Ovary (tissue), 7 donors: ENCODE measurements at regions not wholly inside any gene's neighbourhood (a gene's known extent, or its start where the extent isn't known, plus 50 kb on each side); places are given as distances from the start of the nearest gene placed in this dataset.

ENCODE experiments used
- DNase-seq, 5 donors: peaks; one replicate each; pipeline ENCODE4 v3.0.0-alpha.2; 2019 to 2020
- H3K27ac ChIP-seq, 2 donors: fragments of 200-600 bp; one replicate each; pipeline versions ENCODE4 v1.5.1 to v1.8.0; 2019 to 2022
- H3K27me3 ChIP-seq: fragments of 200-600 bp; one replicate; pipeline ENCODE4 v1.8.0; 2022
- H3K36me3 ChIP-seq: fragments of 200-600 bp; sonication (generic); one replicate; pipeline ENCODE4 v1.5.1; 2019
- H3K4me1 ChIP-seq: one replicate; pipeline ENCODE4 v1.8.1; 2013; ENCODE audit warnings: mild to moderate bottlenecking, moderate library complexity; ENCODE audit not compliant: insufficient read depth
- H3K4me3 ChIP-seq: fragments of 200-600 bp; sonication (generic); one replicate; pipeline ENCODE4 v1.5.1; 2017
- H3K9me3 ChIP-seq, 2 donors: fragments of 200-600 bp in 1 of 2; sonication (generic) in 1 of 2; one replicate each; pipeline versions ENCODE4 v1.5.1 to v1.8.1; 2013 to 2019; ENCODE audit warnings: mild to moderate bottlenecking in 1 of 2, moderate library complexity in 1 of 2
- EP300 ChIP-seq: sonication (generic); formaldehyde crosslinking; IDR thresholded peaks from one replicate; pipeline ENCODE4 v1.6.1; 2017; ENCODE audit warnings: antibody characterized with exemption
- POLR2A ChIP-seq: fragments of 450-650 bp; IDR thresholded peaks from one replicate; pipeline ENCODE4 v1.6.1; 2017; ENCODE audit warnings: antibody characterized with exemption, mild to moderate bottlenecking, moderate library complexity
- WGBS, 3 donors: extraction: QIAGEN DNeasy Blood & Tissue Kit in 1 of 3; methylation state at CpG; one replicate each; pipeline versions ENCODE4 v1.1.5 to v1.1.7; 2013 to 2017; 5-methylcytosine and 5-hydroxymethylcytosine counted together
- intact Hi-C, 4 donors: fragments of 100-400 bp; cut with DNase I; formaldehyde crosslinking; loops; one replicate each; pipeline versions ENCODE4 v1.11.0 to v1.15.1; 2022 to 2023
- TF ChIP-seq, protein P1 (sequence below), 3 donors: fragments of 450-650 bp in 2 of 3; fragments of 200-600 bp in 1 of 3; IDR thresholded peaks; one replicate each; pipeline versions ENCODE4 v1.5.1 to v1.8.0; 2016 to 2022; ENCODE audit warnings: antibody characterized with exemption in 3 of 3, mild to moderate bottlenecking in 1 of 3
- donor health status: DM: no; HTN: no; CAD: no; lungs with moderate emphysema.
- donor health status: DM: no; HTN: no; CAD: no.
- donor health status: Bipolar disorder and iron deficiency.
- donor health status: DM: no; HTN: no; CAD: no.
- donor health status: DM: yes; HTN: yes; CAD: no.

DNA sequence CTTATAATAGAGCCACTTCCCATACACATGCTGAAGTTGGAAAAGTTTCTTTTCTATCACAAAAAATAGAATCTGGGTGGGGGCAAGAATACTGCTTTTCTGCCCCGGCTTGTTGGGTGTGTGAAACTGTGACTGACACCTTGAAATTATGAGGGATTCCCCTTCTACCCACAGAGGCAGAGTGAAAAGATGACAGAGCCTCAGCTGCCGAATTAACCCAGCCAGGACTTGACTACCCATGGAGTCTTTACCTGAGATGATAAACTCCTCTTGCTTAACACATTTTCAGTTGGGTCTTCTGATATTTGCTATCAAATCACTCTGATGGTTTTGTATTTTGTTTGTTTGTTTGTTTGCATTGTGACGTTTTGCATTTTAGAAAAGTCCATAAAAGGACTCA is 66.0 kb upstream of the PMAIP1 start:
- TF ChIP-seq, protein P1, sequence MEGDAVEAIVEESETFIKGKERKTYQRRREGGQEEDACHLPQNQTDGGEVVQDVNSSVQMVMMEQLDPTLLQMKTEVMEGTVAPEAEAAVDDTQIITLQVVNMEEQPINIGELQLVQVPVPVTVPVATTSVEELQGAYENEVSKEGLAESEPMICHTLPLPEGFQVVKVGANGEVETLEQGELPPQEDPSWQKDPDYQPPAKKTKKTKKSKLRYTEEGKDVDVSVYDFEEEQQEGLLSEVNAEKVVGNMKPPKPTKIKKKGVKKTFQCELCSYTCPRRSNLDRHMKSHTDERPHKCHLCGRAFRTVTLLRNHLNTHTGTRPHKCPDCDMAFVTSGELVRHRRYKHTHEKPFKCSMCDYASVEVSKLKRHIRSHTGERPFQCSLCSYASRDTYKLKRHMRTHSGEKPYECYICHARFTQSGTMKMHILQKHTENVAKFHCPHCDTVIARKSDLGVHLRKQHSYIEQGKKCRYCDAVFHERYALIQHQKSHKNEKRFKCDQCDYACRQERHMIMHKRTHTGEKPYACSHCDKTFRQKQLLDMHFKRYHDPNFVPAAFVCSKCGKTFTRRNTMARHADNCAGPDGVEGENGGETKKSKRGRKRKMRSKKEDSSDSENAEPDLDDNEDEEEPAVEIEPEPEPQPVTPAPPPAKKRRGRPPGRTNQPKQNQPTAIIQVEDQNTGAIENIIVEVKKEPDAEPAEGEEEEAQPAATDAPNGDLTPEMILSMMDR (IDR thresholded peaks at IDR 0.05), result no peak
- TF ChIP-seq POLR2A (no peak), EP300 (no peak)
- 71 to 80% (median 73%) methylated on average over 3 of the region's 3 CpGs for WGBS, 3 donors
- no peak for DNase-seq
- intact Hi-C loops, result no loop called here
- Histone ChIP-seq H3K4me3 (no peak overlapping the region), H3K36me3 (no peaks in the 10 kb centered on the region), H3K9me3 (no peaks in the 10 kb centered on the region), H3K27me3 (no peaks in the 10 kb centered on the region), H3K27ac (no peak overlapping the region), H3K4me1 (no peaks in the 10 kb centered on the region)

- 27 to 35% (median 28%) methylated on average over 12 of the region's 12 CpGs for WGBS, 3 donors
- H3K27me3 ChIP-seq, result no peaks in the 10 kb centered on the region
- intact Hi-C loops, result loop anchor here (1.0 to 10.0 kb wide), 5 partner anchors 189 to 516 kb away; no protein-coding TSS in a partner anchor
These were observed 76.1 kb upstream of the PMAIP1 start for GRCh38 chr18:59823596-59824195.

DNA sequence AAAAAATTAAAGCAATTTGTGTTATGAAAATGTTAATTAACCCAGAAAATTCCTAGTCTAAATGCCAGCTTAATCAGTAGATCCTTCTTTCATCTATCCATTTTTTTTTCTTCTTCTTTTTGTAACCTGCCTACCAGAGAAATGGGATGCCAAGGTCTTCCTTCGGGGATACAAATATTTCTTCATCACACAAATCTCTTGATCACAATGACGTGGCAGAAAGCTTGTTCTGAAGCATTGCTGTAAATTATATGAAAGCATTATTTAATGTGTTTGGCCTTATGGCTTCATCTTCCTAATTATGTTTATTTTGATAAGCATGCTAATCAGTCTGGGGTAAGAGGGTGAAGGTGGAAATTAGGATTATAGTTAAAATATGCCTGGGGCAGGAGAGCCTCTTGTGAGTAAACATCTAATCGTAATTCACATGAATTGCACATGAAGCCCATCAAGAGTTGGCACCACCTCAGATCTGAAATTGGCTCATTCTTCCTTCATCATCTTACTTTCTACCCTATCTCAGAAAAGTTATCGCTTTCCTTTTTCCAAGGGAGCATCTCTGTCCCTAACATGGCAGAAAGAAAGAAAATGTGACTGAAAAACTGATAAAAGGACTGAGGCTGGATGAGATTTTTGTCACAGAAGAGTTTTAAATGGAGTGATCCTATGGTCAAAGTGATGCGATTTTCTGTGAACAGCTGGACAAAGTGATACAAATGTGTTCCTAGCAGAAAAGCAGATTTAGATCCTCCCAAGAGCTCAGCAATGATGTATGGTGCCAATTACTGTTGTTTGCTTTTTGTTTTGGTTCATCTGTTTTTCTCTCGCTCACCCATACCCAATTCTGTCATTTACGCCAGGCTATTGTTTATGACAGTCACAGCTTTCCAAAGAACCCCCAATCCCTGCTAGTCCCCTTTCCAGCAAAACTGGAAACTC is 76.9 kb upstream of the PMAIP1 start:
- Histone ChIP-seq H3K4me3 (no peak overlapping the region), H3K36me3 (no peaks in the 10 kb centered on the region), H3K9me3 (no peaks in the 10 kb centered on the region), H3K27ac (no peak overlapping the region), H3K27me3 (no peaks in the 10 kb centered on the region), H3K4me1 (peaks cover 3% of the 10 kb centered on the region)
- intact Hi-C loops, result loop anchor here (1.0 to 10.0 kb wide), 5 partner anchors 188 to 516 kb away; no protein-coding TSS in a partner anchor
- WGBS, 3 donors, result 76 to 83% (median 80%) methylated on average over 7 of the region's 7 CpGs
- TF ChIP-seq EP300 (no peak), POLR2A (no peak)
- TF ChIP-seq, protein P1 (IDR thresholded peaks at IDR 0.05), result no peak
- no peak for DNase-seq

More at GRCh38 chr18:59823596-59824195, 76.1 kb upstream of the PMAIP1 start:
- DNase-seq, result peak; percentile 68 to 88 (median 80)
- H3K27ac ChIP-seq, result no peak overlapping the region
- H3K9me3 ChIP-seq, result no peaks in the 10 kb centered on the region
- H3K4me3 ChIP-seq, result no peak overlapping the region
- TF ChIP-seq, protein P1 (IDR thresholded peaks at IDR 0.05), result peak; percentile 78 to 89 (median 85)
- TF ChIP-seq EP300, result no peak
- H3K36me3 ChIP-seq, result no peaks in the 10 kb centered on the region
- H3K4me1 ChIP-seq, result peaks cover 3% of the 10 kb centered on the region

GRCh38 chr18:59821983-59822382 is 77.8 kb upstream of the PMAIP1 start:
- DNase-seq, result no peak
- no peaks in the 10 kb centered on the region for H3K36me3 ChIP-seq
- H3K27me3 ChIP-seq, result no peaks in the 10 kb centered on the region
- TF ChIP-seq, protein P1 (IDR thresholded peaks at IDR 0.05), result no peak
- no peak for TF ChIP-seq POLR2A
- TF ChIP-seq EP300, result no peak
- H3K9me3 ChIP-seq, result no peaks in the 10 kb centered on the region
- WGBS, 3 donors, result 28 to 32% (median 30%) methylated on average over 2 of the region's 2 CpGs
- H3K4me1 ChIP-seq, result peaks cover 3% of the 10 kb centered on the region
- no peak overlapping the region for H3K4me3 ChIP-seq
- no peak overlapping the region for H3K27ac ChIP-seq
- intact Hi-C loops, result loop anchor here (5.0 to 10.0 kb wide), 4 partner anchors 187 to 515 kb away; no protein-coding TSS in a partner anchor
